HG02885 (cell line): ENCODE measurements at regions not wholly inside any gene's neighbourhood (a gene's known extent, or its start where the extent isn't known, plus 50 kb on each side); places are given as distances from the start of the nearest gene placed in this dataset.

ENCODE experiments used
- ATAC-seq: cut with Tn5 transposase; IDR thresholded peaks from one replicate; pipeline ENCODE4 v1.9.1; 2021; ENCODE audit warnings: mild to moderate bottlenecking; ENCODE audit not compliant: unreplicated experiment, poor library complexity

DNA sequence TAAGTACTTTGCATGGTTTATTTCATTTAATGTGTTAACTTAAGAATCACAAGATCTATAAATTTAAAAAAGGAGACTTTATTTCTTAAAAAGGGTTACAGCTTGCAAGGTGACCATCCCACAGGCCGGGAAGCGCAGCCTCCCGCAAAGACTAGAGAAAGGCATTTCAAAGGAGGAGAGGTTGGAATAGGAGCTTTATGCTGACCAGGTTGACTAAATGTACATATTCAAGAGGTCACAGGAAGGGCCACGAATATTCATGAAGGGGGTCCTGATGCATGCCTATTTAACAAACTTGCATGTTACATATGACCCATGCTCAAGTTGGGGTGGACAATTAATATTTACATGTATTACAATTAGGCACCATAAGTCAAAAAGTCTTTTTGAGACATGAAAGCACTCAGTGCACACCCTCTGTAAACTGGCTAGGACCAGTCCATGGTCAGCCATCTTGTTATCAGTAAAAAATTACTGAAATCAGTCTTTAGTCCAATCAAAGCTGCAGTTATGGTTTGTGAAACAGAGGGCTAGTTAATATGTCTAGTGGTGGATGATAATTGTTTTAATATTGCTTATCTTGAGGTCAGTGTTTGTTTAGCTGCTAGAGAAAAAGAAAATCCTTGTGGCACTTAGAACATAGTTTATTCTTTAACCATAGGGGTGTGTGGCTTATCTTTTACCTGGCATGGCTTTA is 169.3 kb downstream of the KCNE4 start:
- no peak for ATAC-seq

DNA sequence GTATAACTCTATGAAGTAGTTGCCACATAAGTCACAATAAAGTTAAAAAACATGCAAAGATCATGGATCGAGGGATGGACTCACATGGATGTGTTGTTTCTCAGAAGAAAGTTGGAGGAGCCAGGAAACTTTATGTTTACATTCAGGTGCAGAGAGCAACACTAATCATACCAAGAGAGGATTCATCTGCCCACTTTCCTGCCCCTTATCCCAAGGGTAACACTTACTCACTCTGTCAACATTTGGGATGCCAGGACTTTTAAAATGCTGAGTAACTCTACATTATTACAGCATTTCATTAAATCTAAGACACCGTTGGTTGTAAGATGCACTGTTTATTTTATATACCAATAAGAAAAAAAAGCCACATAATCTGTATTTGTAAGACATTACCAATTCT is 170.4 kb downstream of the KCNE4 start:
- no peak for ATAC-seq

DNA sequence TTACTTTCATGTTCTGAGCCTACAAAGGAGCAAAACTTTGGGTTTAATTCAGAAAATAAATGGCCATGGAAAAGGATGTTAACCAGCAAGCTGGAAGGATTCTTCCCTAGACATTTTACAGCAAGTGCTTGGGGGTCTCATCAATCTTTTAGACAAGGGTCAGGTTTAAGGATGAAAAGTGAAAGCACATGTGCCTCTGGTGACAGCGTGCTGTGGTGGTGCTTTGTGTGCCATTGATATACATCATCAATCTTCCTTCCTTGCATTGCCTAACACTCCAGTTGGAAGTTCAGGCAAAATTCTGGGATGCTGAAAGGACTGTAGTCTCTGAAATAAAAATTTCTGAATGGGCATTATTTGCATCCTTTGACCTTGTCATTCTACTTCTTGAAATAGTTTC is 171.2 kb downstream of the KCNE4 start:
- no peak for ATAC-seq

DNA sequence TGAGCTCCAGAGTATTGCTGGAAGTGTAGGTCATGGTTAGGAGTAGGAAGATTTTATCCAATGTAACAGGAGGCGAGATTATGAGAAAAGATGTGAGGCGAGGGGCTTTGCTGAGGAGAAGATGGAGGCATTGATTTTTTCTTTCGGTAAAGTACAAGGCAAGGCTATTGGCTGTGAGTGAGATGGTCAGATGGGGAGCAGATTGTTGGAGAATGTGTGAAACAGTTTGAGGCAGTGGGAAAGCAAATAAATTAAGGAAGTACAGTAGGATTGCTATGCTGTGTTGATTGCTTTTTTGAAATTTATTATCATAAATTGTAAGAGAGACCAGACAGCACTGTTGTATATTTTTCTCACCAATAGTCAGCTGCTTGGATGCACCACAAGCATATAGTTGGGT is 173.3 kb downstream of the KCNE4 start:
- ATAC-seq, result no peak

DNA sequence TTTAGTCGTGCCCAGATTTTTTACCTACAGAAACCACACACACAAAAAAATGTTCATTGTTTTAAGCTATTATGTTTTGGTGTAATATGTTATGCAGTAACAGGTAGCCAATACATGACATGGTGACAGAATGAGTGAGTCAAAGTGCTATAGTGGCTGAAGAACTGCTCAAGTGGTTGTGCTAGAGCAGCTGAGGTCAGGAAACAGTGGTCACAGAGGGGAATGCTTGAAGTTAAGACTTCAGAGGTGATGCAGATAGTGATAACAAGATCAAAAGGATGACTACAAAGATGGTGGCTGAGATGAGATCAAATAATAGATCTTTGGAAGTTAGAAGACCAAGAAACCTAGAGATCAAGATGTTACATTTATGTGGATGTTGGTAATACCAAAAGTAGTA is 174.3 kb downstream of the KCNE4 start:
- ATAC-seq, result no peak

DNA sequence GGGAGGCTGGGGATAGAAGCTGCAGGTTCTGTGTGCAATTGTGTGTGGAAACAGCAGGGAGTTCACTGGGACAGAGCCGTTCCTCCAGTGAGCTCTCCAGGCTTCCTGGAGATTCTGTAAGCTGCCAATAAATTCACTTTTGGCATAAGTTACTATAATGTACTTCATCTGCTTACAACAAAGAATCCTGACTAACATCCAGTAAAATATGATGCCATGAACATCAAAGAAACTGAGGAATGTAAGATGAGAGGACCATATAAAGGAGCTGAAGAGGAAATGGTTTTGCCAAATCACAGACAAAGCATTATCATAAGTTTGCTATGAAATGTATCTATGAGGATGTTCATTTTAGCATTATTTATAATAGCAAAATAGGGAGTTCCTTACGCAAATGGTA is 175.3 kb downstream of the KCNE4 start:
- no peak for ATAC-seq

DNA sequence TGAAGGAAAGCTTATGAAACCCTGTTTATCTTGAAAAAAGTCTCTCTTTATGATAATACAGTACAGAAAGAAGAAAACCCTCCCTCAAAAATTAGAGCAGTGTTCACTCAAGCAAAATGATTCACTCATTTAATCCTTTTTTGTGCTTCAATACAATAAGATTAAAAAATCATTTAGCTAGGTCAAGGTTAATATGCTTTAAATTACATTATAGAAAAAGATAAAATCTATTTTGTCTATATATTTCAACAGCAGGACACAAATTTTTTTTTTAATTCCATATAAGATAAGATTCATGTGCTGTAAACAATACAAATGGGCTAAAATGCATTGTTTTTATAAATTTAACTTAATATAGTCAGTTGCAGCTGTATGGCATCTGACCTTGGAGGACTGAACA is 176.9 kb downstream of the KCNE4 start:
- no peak for ATAC-seq

DNA sequence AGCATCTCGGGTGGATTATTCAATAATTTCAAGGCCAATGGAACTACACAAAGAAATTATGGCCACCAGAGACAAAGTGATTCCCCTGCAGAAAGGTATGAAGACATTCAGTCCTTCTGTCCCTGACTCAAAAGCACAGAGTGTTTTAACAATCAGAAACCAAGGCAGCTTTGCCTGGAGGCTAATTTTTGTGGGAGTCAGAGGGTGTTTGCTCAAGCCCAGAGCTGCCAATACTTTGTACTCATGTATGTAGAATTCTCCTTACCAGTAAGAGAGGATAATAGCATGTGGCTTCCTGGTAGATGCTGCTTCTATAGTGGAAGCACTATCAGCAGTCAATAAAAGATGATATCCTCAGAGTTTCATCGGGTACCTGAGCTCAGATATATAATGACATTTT is 178.4 kb downstream of the KCNE4 start:
- ATAC-seq, result no peak

DNA sequence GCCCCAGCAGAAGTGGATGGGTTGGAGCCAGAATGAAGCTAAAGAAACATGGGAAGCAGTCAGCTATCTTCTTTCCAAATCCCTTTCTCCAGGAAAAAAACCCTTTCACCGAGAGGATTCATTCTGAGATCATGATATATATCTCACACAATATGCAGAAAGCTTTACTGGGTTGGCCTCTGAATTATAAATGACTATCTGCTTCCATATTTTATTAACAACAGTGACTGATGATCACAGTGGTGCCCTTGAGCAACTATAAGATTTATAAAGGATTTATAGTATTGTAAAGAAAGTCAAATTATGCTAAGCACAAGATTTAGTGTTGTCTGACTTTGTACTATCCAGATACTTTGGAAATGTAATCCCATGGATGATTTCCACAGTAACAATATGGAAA is 180.3 kb downstream of the KCNE4 start:
- no peak for ATAC-seq

DNA sequence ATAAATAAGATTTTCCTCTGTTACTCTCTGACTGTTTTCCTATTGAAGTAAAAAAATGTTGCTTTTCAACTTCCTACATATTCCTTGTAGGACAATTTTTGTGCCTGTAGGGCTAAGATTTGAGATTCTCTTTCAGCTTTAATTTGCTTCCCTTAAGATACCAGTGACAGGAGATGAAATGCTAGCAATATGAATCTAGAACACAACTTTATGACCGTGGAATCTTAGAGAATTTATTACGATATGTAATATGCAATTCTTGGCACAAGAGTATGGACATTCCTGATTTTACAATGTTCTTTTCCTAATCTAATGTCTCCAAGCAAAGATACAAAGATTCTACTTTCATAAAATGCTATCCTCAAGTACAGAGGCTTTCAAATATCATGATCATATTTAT is 180.9 kb downstream of the KCNE4 start:
- ATAC-seq, result no peak

DNA sequence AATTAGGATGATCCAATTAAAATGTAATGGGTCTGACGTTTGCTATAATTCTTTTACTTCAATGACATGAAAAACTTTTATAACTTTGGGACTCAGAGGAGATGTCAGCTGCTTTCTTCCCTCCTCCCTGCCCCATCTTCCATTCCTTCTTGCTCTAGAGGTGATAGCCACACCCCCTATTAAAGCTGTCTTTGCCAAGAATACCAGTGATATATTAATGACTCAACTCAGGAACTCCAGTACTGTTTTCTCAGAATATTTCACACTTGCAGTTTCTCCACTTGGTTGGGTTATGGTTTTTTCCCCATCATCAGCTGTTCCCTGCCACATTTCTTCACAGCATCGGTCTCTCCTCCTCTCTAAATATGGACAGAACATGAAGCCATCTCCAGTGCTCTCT is 184.0 kb downstream of the KCNE4 start:
- no peak for ATAC-seq

DNA sequence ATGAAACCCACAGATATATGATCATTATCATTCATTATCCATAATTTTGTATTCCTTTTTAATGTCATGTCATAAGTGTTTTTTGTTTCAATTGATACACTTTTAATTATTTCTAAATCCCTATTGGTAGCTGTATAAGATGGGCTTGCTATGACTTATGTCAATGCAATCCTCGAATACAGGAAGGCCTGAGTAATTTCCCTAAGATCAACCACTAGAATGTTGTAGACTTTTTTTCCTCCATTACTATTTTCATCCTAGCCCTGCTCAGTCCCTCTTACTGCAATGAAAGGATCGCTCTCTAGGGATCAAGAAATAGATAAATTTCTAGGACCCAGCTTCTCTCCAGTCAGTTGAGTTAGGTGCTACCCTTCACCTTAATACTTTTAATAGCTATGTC is 186.3 kb downstream of the KCNE4 start:
- ATAC-seq, result no peak

DNA sequence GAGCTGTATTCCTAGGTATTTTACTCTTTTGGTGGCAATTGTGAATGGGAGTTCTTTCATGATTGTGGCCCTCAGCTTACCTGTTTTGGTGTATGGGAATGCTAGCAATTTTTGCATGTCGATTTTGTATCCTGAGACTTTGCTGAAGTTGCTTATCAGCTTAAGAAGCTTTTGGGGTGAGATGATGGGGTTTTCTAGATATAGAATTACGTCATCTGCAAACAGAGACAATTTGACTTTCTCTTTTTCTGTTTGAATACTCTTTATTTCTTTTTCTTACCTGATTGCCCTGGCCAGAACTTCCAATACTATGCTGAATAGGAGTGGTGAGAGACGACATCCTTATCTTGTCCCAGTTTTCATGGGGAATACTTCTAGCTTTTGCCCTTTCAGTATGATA is 191.2 kb downstream of the KCNE4 start:
- ATAC-seq, result no peak

DNA sequence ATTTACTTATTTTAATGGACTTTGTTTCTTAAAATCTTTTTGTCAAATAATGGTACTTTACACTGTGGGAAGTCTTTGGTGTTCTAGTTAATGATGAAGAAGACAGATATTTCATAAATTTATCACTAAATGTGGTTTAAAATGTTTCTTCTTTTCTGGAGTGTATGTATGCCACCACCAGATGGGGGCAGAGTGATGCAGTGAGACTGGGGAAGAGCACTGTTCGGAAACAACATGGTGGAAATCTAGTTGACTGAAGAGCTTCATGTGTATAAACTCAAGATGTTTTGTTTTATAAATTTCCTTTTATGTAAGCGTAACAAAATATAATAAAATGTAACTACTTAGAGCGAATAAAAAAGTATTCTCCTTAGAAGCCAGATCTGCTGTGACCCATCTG is 195.1 kb downstream of the KCNE4 start:
- ATAC-seq, result no peak

DNA sequence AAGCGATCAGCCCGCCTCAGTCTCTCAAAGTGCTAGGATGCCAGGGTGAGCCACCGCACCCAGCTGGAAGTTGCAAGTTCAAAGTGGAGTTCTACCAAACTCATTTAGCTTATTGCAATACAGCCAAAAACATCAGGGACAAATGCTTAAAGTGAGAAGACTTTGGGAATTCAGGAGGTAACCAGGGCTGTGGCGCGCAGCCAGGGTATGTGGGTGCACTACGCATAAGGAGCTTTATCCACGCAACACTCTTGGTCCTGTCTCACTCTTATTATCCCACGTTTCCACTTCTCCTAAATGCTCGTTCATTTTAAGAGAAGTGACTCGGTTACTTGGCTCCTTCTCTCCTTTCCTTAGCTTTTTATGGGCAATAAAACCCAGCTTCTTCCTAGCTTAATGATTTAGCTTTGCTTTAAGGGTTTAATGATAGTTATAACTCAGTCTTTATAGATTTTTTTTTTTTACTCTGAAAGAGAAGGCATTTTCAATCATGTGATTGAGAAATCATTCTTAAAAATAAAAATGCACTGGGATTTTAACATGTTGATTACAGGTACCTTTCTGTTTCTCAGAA is 199.8 kb downstream of the KCNE4 start:
- no peak for ATAC-seq

DNA sequence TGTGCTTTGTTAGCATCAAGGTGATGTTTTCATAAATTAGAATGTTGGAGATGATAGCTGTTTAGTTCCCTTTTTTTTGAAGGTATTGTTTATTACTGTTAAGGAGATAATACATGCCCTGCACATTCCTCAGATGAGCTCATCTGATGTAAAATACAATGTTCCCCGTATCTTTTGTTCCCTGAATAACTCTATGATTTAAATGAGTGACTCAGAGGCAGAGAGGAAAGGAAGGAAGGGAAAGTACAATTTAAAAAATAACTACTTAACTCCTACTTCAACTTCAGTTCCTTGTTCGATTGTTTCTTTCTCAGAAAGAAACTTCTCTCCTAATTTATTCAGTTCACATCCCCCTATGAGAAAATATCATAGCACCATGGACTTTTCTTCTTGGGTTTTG is 208.7 kb downstream of the KCNE4 start:
- no peak for ATAC-seq

DNA sequence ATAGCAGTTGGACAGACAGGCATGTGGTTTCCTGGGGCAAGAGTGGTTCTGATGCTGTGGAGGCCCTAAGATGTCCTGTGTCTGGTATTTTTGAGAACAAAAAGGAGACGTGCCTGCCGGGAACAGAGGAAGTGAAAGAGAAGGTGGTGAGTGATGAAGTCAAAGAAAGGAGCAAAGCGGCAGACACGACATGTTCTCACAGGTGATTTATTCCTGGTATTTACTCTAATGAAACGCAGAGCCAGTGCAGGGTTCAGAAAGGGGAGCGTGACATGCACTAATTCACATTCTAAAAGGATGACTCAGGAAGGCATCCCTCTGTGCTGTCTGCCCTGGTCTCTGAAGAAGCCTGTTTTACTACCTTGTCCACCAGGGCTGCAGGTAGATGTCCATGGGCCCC is 211.0 kb downstream of the KCNE4 start:
- ATAC-seq, result no peak

DNA sequence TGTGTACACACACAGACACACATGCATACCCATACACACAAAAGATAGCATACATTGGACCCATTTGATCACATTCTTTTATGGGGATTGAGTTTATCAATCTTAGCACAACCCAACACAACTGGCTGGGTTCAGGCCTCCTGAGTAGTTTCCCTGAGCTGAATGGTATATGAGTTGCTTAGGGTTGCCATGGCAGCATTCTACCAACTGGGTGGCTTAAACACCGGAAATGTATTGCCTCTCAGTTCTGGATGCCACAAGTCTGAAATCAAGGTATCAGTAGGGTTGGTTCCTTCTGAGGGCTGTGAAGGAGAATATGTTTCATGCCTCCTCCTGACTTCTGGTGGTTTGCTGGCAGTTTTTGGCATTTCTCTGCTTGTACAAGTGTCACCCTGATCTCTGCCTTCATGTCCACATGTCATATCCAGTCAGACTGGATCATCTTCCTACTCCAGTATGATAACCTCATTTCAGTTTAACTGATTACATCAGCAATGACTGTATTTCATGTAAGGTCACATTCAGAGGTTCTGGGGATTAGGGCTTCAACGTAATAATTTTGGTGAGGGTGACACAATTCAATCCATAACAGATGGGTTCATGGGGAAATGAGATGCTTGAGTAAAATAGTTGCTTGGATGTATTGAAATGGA is 212.7 kb downstream of the KCNE4 start:
- no peak for ATAC-seq

DNA sequence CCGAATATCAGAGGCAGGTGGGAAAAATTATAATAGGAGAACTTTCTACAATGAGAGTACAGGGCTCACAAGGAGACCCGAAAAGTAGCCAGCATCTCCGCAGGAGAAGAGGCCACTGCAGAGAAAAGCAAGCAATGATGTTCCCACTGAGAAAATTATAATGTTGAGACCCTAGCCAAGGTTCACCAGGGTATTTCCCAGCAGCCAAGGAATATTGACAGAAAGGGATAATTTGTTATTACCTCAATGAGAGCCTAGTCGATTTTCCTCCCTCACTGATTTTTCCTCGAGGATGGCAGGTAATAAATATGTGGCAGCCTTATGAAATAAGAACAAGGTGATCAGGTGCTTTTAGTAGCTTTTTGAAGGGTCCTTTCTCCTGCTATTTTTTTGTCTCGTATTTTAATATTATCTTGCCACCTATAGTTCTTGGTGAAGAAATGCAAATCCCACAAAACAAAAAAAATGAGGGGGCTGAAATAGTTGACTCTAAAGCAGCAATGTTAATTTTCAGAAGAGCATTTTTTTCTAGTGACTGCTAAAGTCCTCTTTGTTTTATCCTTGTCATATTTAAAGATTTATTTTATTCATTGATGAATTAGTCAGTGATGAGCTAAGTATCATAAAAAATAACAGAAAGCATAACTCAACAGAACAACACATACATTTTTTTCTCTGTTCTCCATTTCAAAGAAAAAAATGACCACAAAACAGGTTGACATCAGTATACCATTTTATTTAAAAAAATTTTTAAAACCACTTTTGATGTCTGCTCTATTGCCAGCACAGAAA is 215.4 kb downstream of the KCNE4 start:
- no peak for ATAC-seq

DNA sequence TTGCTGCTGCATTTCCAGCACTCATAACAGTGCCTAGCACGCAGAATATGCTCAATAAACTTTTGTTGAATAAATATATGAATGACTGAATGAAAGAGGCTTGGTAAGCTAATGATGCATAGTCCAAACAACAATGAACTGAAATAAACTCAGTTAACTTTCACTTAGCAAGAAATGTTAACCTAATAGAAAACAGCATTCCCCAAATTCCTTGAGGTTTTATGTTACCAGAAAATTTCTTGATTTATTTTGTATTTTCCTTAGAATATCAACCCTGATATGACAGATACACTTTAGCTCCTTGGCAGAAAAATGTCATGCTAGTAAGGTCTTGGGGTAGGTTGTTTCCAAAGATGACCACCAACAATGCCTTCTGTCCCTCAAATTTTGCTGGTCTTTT is 217.4 kb downstream of the KCNE4 start:
- ATAC-seq, result no peak

DNA sequence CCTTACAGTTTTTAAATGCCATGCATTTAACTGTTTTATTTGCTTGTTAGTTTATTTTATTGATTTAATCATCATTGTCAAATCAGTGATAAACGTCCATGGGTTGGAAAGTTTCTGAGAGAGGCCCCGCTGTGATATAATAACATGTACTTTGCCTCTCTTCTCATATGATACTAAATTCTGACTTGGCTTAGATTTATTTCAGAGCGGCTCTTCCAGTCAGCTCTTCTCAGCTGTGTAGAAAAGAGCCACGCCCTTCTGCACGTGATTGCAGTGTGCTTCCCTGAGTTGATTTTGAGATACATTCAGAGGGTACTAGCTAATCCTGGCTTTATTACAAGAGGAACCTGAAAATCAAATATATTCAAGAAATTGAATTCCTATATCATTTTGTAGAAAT is 218.6 kb downstream of the KCNE4 start:
- ATAC-seq, result no peak
